ENCODE measurements at regions not wholly inside any gene's neighbourhood (a gene's known extent, or its start where the extent isn't known, plus 50 kb on each side); places are given as distances from the start of the nearest gene placed in this dataset.

DNA sequence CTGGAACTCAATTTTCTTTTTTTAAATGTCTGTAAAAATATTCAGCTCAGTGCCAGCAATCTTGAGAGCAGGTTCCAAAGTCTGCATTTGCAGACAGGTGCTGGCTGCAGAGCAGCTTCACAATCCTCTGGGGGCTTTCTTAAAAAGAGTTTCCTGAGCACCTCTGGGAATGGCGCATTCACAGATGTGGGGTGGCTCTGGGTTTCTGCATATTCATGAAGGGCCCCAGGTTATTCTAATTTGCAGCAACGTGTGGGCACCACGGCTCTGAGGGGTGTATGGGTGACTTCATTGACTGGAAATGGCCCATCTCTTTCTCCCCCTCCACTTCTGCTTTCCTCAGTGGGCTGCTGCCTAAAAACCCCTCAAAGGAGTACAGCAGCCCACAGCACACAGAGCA is 225.0 kb upstream of the APCDD1 start:
- WGBS, 2 donors (ENCODE audit: low coverage in 1 of 2), result 71 to 86% methylated on average over 1 to 3 of the region's 3 CpGs

DNA sequence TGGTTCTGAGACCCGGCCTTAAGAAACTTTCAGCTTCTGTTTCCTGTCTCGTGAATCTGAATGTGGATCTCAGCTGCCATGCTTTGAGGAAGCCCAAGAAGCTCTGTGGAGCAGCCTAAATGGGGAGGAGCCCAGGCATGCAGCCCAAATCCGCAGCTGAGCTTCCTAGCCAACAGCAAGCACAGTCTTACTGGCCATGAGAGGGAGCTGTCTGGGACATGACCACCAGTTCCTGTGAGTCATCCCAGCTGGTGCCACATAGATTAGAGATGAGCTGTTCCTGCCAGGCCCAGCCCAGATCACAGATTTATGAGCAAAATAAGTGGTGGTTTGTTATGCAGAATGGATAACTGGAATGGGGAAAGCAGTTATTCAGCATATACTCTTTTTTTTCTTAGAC is 224.4 kb upstream of the APCDD1 start:
- Histone ChIP-seq H3K36me3 (no peaks in the 10 kb centered on the region), H3K27me3 (no peaks in the 10 kb centered on the region), H3K27ac (no peak overlapping the region), H3K9me3 (peaks cover 0 to 4% of the 10 kb centered on the region in 2 donors), H3K4me3 (no peak overlapping the region), H3K4me1 (peaks cover 0 to 9% (median 0%) of the 10 kb centered on the region in 4 donors)
- in situ Hi-C loops (cut with MboI; ENCODE audit: low pct_ligation_motif_present in 1 of 4, low pct_unique_long_range_greater_than_20kb in 1 of 4, low sequenced_read_pairs in 3 of 4), result no loop called here
- no peak for DNase-seq
- 89 to 92% methylated on average over 2 to 3 of the region's 3 CpGs for WGBS, 2 donors (ENCODE audit: low coverage in 1 of 2)
- intact Hi-C loops (cut with DNase I; ENCODE audit: low total_unique reads), result no loop called here
- TF ChIP-seq POLR2A (IDR thresholded peaks at IDR 0.05) (no peak), EP300 (IDR thresholded peaks at IDR 0.05; ENCODE audit: low read depth) (no peak), POLR2AphosphoS5 (IDR thresholded peaks at IDR 0.05) (no peak)
- TF ChIP-seq, protein P1, sequence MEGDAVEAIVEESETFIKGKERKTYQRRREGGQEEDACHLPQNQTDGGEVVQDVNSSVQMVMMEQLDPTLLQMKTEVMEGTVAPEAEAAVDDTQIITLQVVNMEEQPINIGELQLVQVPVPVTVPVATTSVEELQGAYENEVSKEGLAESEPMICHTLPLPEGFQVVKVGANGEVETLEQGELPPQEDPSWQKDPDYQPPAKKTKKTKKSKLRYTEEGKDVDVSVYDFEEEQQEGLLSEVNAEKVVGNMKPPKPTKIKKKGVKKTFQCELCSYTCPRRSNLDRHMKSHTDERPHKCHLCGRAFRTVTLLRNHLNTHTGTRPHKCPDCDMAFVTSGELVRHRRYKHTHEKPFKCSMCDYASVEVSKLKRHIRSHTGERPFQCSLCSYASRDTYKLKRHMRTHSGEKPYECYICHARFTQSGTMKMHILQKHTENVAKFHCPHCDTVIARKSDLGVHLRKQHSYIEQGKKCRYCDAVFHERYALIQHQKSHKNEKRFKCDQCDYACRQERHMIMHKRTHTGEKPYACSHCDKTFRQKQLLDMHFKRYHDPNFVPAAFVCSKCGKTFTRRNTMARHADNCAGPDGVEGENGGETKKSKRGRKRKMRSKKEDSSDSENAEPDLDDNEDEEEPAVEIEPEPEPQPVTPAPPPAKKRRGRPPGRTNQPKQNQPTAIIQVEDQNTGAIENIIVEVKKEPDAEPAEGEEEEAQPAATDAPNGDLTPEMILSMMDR (IDR thresholded peaks at IDR 0.05), result no peak

More for the DNA sequence above, 225.0 kb upstream of the APCDD1 start:
- no peak for DNase-seq
- H3K27me3 ChIP-seq, result no peaks in the 10 kb centered on the region
- H3K9me3 ChIP-seq, result peaks cover 0 to 4% of the 10 kb centered on the region in 2 donors
- in situ Hi-C loops (cut with MboI; ENCODE audit: low pct_ligation_motif_present in 1 of 4, low pct_unique_long_range_greater_than_20kb in 1 of 4, low sequenced_read_pairs in 3 of 4), result no loop called here
- H3K4me1 ChIP-seq, result peaks cover 0 to 3% (median 0%) of the 10 kb centered on the region in 4 donors
- H3K4me3 ChIP-seq, result no peak overlapping the region
- intact Hi-C loops (cut with DNase I; ENCODE audit: low total_unique reads), result no loop called here
- TF ChIP-seq POLR2AphosphoS5 (IDR thresholded peaks at IDR 0.05) (no peak), POLR2A (IDR thresholded peaks at IDR 0.05) (no peak), EP300 (IDR thresholded peaks at IDR 0.05; ENCODE audit: low read depth) (no peak)
- TF ChIP-seq, protein P1 (IDR thresholded peaks at IDR 0.05), result no peak
- no peak overlapping the region for H3K27ac ChIP-seq
- no peaks in the 10 kb centered on the region for H3K36me3 ChIP-seq

DNA sequence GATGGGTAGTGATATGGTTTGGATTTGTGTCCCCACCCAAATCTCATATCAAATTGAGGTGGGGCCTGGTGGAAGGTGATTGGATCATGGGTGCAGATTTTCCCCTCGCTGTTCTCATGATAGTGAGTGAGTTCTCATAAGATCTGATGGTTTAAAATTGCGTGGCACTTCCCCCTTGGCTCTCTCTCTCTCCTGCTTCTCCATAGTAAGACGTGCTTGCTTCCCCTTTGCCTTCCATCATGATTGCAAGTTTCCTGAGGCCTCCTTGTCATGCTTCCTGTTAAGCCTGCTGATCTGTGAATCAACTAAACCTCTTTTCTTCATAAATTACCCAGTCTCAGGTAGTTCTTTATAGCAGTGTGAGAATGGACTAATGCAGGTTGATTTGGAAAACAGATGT is 223.2 kb upstream of the APCDD1 start:
- in situ Hi-C loops (cut with MboI; ENCODE audit: low pct_ligation_motif_present in 1 of 4, low pct_unique_long_range_greater_than_20kb in 1 of 4, low sequenced_read_pairs in 3 of 4) (no loop called here), intact Hi-C loops (cut with DNase I; ENCODE audit: low total_unique reads) (no loop called here)
- no peaks in the 10 kb centered on the region for H3K36me3 ChIP-seq
- H3K27ac ChIP-seq, result no peak overlapping the region
- H3K9me3 ChIP-seq, result no peaks in the 10 kb centered on the region
- TF ChIP-seq EP300 (IDR thresholded peaks at IDR 0.05; ENCODE audit: low read depth), result no peak
- no peak for TF ChIP-seq POLR2AphosphoS5 (IDR thresholded peaks at IDR 0.05)
- no peak for TF ChIP-seq POLR2A (IDR thresholded peaks at IDR 0.05)
- TF ChIP-seq, protein P1 (IDR thresholded peaks at IDR 0.05), result no peak
- peaks cover 0 to 18% (median 0%) of the 10 kb centered on the region in 4 donors for H3K4me1 ChIP-seq
- WGBS, 2 donors (ENCODE audit: low coverage in 1 of 2), result 63 to 71% methylated on average over 3 of the region's 3 CpGs
- no peak overlapping the region for H3K4me3 ChIP-seq
- DNase-seq, result no peak
- H3K27me3 ChIP-seq, result no peaks in the 10 kb centered on the region

DNA sequence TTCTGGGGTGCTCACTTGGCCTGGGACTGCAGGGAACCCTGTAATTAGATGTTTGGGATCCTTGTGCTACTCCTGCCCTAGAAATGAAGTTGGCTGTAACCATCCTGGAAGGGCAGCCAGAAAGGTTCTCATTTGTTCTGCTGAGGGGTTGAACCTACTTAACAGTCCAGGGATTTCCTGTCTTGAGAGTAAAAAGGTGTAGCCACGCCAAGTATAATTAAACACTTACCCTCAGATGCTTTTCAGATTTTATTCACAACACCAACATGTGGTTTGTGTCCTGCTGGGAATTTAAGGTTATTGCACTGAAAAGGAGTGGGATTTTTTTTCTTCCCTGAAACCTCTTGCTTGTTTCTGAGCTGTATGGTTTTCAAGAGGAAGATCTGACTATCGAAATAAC is 222.4 kb upstream of the APCDD1 start:
- H3K27ac ChIP-seq, result no peak overlapping the region
- TF ChIP-seq, protein P1 (IDR thresholded peaks at IDR 0.05), result no peak
- TF ChIP-seq EP300 (IDR thresholded peaks at IDR 0.05; ENCODE audit: low read depth) (no peak), POLR2A (IDR thresholded peaks at IDR 0.05) (no peak), POLR2AphosphoS5 (IDR thresholded peaks at IDR 0.05) (no peak)
- H3K4me1 ChIP-seq, result peaks cover 0 to 18% (median 0%) of the 10 kb centered on the region in 4 donors

More for the DNA sequence above, 222.4 kb upstream of the APCDD1 start:
- intact Hi-C loops (cut with DNase I; ENCODE audit: low total_unique reads) (no loop called here), in situ Hi-C loops (cut with MboI; ENCODE audit: low pct_ligation_motif_present in 1 of 4, low pct_unique_long_range_greater_than_20kb in 1 of 4, low sequenced_read_pairs in 3 of 4) (no loop called here)
- H3K27me3 ChIP-seq, result no peaks in the 10 kb centered on the region
- H3K36me3 ChIP-seq, result no peaks in the 10 kb centered on the region
- no peak for DNase-seq
- H3K9me3 ChIP-seq, result no peaks in the 10 kb centered on the region
- 72 to 100% methylated on average over 1 to 2 of the region's 2 CpGs for WGBS, 2 donors (ENCODE audit: low coverage in 1 of 2)
- no peak overlapping the region for H3K4me3 ChIP-seq
